ENCODE measurements at regions not wholly inside any gene's neighbourhood (a gene's known extent, or its start where the extent isn't known, plus 50 kb on each side); places are given as distances from the start of the nearest gene placed in this dataset.

- H3K4me3 ChIP-seq (ENCODE audit: control insufficient read depth in 1 of 2, extremely low read depth in 1 of 2, low read length in 1 of 2): no peak overlapping the region
- no CpG with 5 or more reads among the region's 2 CpGs for WGBS (ENCODE audit: insufficient coverage)
- Mint-ChIP-seq H3K27me3 (no peaks in the 10 kb centered on the region), H3K27ac (no peak overlapping the region), H3K4me3 (no peak overlapping the region), H3K36me3 (no peaks in the 10 kb centered on the region), H3K4me1 (no peaks in the 10 kb centered on the region), H3K9me3 (peaks cover 4 to 11% (median 10%) of the 10 kb centered on the region in 3 donors)
- H3K36me3 ChIP-seq (ENCODE audit: control insufficient read depth in 2 of 2, extremely low read depth in 1 of 2, insufficient read depth in 1 of 2, low read length in 1 of 2): no peaks in the 10 kb centered on the region
- POLR2A ChIA-PET: no interaction called here
- H3K27ac ChIP-seq (ENCODE audit: low read length): no peak overlapping the region
- DNase-seq (no peak), ATAC-seq (replicated peaks in 1 of 4) (no peak)
- H3K9me3 ChIP-seq: peaks cover 3% of the 10 kb centered on the region
- H3K27me3 ChIP-seq (replicated peaks in 1 of 2; ENCODE audit: control insufficient read depth in 2 of 2, extremely low read depth in 1 of 2, insufficient read depth in 2 of 2, low read length in 1 of 2): no peaks in the 10 kb centered on the region
- CTCF ChIA-PET: no interaction called here
- no peaks in the 10 kb centered on the region for H3K4me1 ChIP-seq (ENCODE audit: control insufficient read depth in 1 of 2, extremely low read depth in 1 of 2, insufficient read depth in 2 of 2, low read length in 2 of 2)
Measured at GRCh38 chr14:44211718-44212117, 295.4 kb downstream of the FSCB start.

- H3K36me3 ChIP-seq (ENCODE audit: control insufficient read depth in 2 of 2, extremely low read depth in 1 of 2, insufficient read depth in 1 of 2, low read length in 1 of 2): no peaks in the 10 kb centered on the region
- no peak overlapping the region for H3K4me3 ChIP-seq (ENCODE audit: control insufficient read depth in 1 of 2, extremely low read depth in 1 of 2, low read length in 1 of 2)
- H3K27me3 ChIP-seq (replicated peaks in 1 of 2; ENCODE audit: control insufficient read depth in 2 of 2, extremely low read depth in 1 of 2, insufficient read depth in 2 of 2, low read length in 1 of 2): no peaks in the 10 kb centered on the region
- Mint-ChIP-seq H3K27me3 (no peaks in the 10 kb centered on the region), H3K36me3 (no peaks in the 10 kb centered on the region), H3K4me1 (no peaks in the 10 kb centered on the region), H3K4me3 (no peak overlapping the region), H3K27ac (no peak overlapping the region), H3K9me3 (peaks cover 5 to 12% (median 10%) of the 10 kb centered on the region in 3 donors)
- ChIA-PET POLR2A (no interaction called here), CTCF (no interaction called here)
- H3K4me1 ChIP-seq (ENCODE audit: control insufficient read depth in 1 of 2, extremely low read depth in 1 of 2, insufficient read depth in 2 of 2, low read length in 2 of 2): no peaks in the 10 kb centered on the region
- no peaks in the 10 kb centered on the region for H3K9me3 ChIP-seq
- ATAC-seq (replicated peaks in 1 of 4) (no peak), DNase-seq (no peak)
- no CpG with 5 or more reads among the region's 3 CpGs for WGBS (ENCODE audit: insufficient coverage)
- H3K27ac ChIP-seq (ENCODE audit: low read length): no peak overlapping the region
Measured at GRCh38 chr14:44204061-44204835, 302.8 kb downstream of the FSCB start.

GRCh38 chr14:44180975-44181374 lies 326.1 kb downstream of the FSCB start:
- DNase-seq (no peak), ATAC-seq (replicated peaks in 1 of 4) (no peak)
- Histone ChIP-seq H3K36me3 (ENCODE audit: control insufficient read depth in 2 of 2, extremely low read depth in 1 of 2, insufficient read depth in 1 of 2, low read length in 1 of 2) (no peaks in the 10 kb centered on the region), H3K4me1 (ENCODE audit: control insufficient read depth in 1 of 2, extremely low read depth in 1 of 2, insufficient read depth in 2 of 2, low read length in 2 of 2) (no peaks in the 10 kb centered on the region), H3K4me3 (ENCODE audit: control insufficient read depth in 1 of 2, extremely low read depth in 1 of 2, low read length in 1 of 2) (no peak overlapping the region), H3K27me3 (replicated peaks in 1 of 2; ENCODE audit: control insufficient read depth in 2 of 2, extremely low read depth in 1 of 2, insufficient read depth in 2 of 2, low read length in 1 of 2) (no peaks in the 10 kb centered on the region), H3K9me3 (peaks cover 6% of the 10 kb centered on the region), H3K27ac (ENCODE audit: low read length) (no peak overlapping the region)
- Mint-ChIP-seq H3K4me1 (no peaks in the 10 kb centered on the region), H3K9me3 (peaks cover 9 to 31% (median 18%) of the 10 kb centered on the region in 3 donors), H3K27ac (no peak overlapping the region), H3K36me3 (no peaks in the 10 kb centered on the region), H3K27me3 (no peaks in the 10 kb centered on the region), H3K4me3 (no peak overlapping the region)
- CTCF ChIA-PET: no interaction called here
- no CpG with 5 or more reads among the region's 1 CpG for WGBS (ENCODE audit: insufficient coverage)
- POLR2A ChIA-PET: no interaction called here

- ChIA-PET CTCF (interaction anchor here in 1 of 2 donors (0.6 kb wide), 1 partner anchor 425 kb away, joined by 3 read pairs; no protein-coding TSS in a partner anchor), POLR2A (no interaction called here)
- Histone ChIP-seq H3K27ac (ENCODE audit: low read length) (no peak overlapping the region), H3K27me3 (replicated peaks in 1 of 2; ENCODE audit: control insufficient read depth in 2 of 2, extremely low read depth in 1 of 2, insufficient read depth in 2 of 2, low read length in 1 of 2) (no peaks in the 10 kb centered on the region), H3K4me1 (ENCODE audit: control insufficient read depth in 1 of 2, extremely low read depth in 1 of 2, insufficient read depth in 2 of 2, low read length in 2 of 2) (no peaks in the 10 kb centered on the region), H3K9me3 (no peaks in the 10 kb centered on the region), H3K4me3 (ENCODE audit: control insufficient read depth in 1 of 2, extremely low read depth in 1 of 2, low read length in 1 of 2) (no peak overlapping the region), H3K36me3 (ENCODE audit: control insufficient read depth in 2 of 2, extremely low read depth in 1 of 2, insufficient read depth in 1 of 2, low read length in 1 of 2) (no peaks in the 10 kb centered on the region)
- Mint-ChIP-seq H3K36me3 (no peaks in the 10 kb centered on the region), H3K9me3 (peaks cover 18 to 24% (median 22%) of the 10 kb centered on the region in 3 donors), H3K4me1 (no peaks in the 10 kb centered on the region), H3K27me3 (no peaks in the 10 kb centered on the region), H3K27ac (no peak overlapping the region), H3K4me3 (no peak overlapping the region)
- DNase-seq: no peak
- no peak for ATAC-seq (replicated peaks in 1 of 4)
- WGBS (ENCODE audit: insufficient coverage): 0% methylated on average over 2 of the region's 4 CpGs
Measured at GRCh38 chr14:44170556-44170955, 336.5 kb downstream of the FSCB start.

GRCh38 chr14:44170101-44170500 lies 337.0 kb downstream of the FSCB start:
- no peaks in the 10 kb centered on the region for H3K27me3 ChIP-seq (replicated peaks in 1 of 2; ENCODE audit: control insufficient read depth in 2 of 2, extremely low read depth in 1 of 2, insufficient read depth in 2 of 2, low read length in 1 of 2)
- 53% methylated on average over 3 of the region's 6 CpGs for WGBS (ENCODE audit: insufficient coverage)
- Mint-ChIP-seq H3K36me3 (no peaks in the 10 kb centered on the region), H3K27ac (no peak overlapping the region), H3K27me3 (no peaks in the 10 kb centered on the region), H3K9me3 (peaks cover 15 to 23% (median 20%) of the 10 kb centered on the region in 3 donors), H3K4me3 (no peak overlapping the region), H3K4me1 (no peaks in the 10 kb centered on the region)
- ATAC-seq (replicated peaks in 1 of 4) (no peak), DNase-seq (no peak)
- no peaks in the 10 kb centered on the region for H3K4me1 ChIP-seq (ENCODE audit: control insufficient read depth in 1 of 2, extremely low read depth in 1 of 2, insufficient read depth in 2 of 2, low read length in 2 of 2)
- CTCF ChIA-PET: interaction anchor here in 1 of 2 donors (0.6 kb wide), 1 partner anchor 425 kb away, joined by 3 read pairs; no protein-coding TSS in a partner anchor
- H3K9me3 ChIP-seq: no peaks in the 10 kb centered on the region
- no peaks in the 10 kb centered on the region for H3K36me3 ChIP-seq (ENCODE audit: control insufficient read depth in 2 of 2, extremely low read depth in 1 of 2, insufficient read depth in 1 of 2, low read length in 1 of 2)
- POLR2A ChIA-PET: no interaction called here
- no peak overlapping the region for H3K27ac ChIP-seq (ENCODE audit: low read length)
- no peak overlapping the region for H3K4me3 ChIP-seq (ENCODE audit: control insufficient read depth in 1 of 2, extremely low read depth in 1 of 2, low read length in 1 of 2)

- Mint-ChIP-seq H3K36me3 (no peaks in the 10 kb centered on the region), H3K4me3 (no peak overlapping the region), H3K27me3 (no peaks in the 10 kb centered on the region), H3K9me3 (peaks cover 3 to 16% (median 15%) of the 10 kb centered on the region in 3 donors), H3K4me1 (no peaks in the 10 kb centered on the region), H3K27ac (no peak overlapping the region)
- H3K27me3 ChIP-seq (replicated peaks in 1 of 2; ENCODE audit: control insufficient read depth in 2 of 2, extremely low read depth in 1 of 2, insufficient read depth in 2 of 2, low read length in 1 of 2): no peaks in the 10 kb centered on the region
- CTCF ChIA-PET: no interaction called here
- no peak overlapping the region for H3K27ac ChIP-seq (ENCODE audit: low read length)
- POLR2A ChIA-PET: no interaction called here
- DNase-seq (no peak), ATAC-seq (replicated peaks in 1 of 4) (no peak)
- H3K4me1 ChIP-seq (ENCODE audit: control insufficient read depth in 1 of 2, extremely low read depth in 1 of 2, insufficient read depth in 2 of 2, low read length in 2 of 2): no peaks in the 10 kb centered on the region
- no peaks in the 10 kb centered on the region for H3K9me3 ChIP-seq
- H3K4me3 ChIP-seq (ENCODE audit: control insufficient read depth in 1 of 2, extremely low read depth in 1 of 2, low read length in 1 of 2): no peak overlapping the region
- H3K36me3 ChIP-seq (ENCODE audit: control insufficient read depth in 2 of 2, extremely low read depth in 1 of 2, insufficient read depth in 1 of 2, low read length in 1 of 2): no peaks in the 10 kb centered on the region
Measured at GRCh38 chr14:44168566-44168965, 338.5 kb downstream of the FSCB start.

- Mint-ChIP-seq H3K4me1 (no peaks in the 10 kb centered on the region), H3K36me3 (no peaks in the 10 kb centered on the region), H3K4me3 (no peak overlapping the region), H3K27ac (no peak overlapping the region), H3K9me3 (peaks cover 8 to 20% (median 15%) of the 10 kb centered on the region in 3 donors), H3K27me3 (no peaks in the 10 kb centered on the region)
- POLR2A ChIA-PET: no interaction called here
- Histone ChIP-seq H3K4me1 (ENCODE audit: control insufficient read depth in 1 of 2, extremely low read depth in 1 of 2, insufficient read depth in 2 of 2, low read length in 2 of 2) (no peaks in the 10 kb centered on the region), H3K36me3 (ENCODE audit: control insufficient read depth in 2 of 2, extremely low read depth in 1 of 2, insufficient read depth in 1 of 2, low read length in 1 of 2) (no peaks in the 10 kb centered on the region), H3K27ac (ENCODE audit: low read length) (no peak overlapping the region), H3K4me3 (ENCODE audit: control insufficient read depth in 1 of 2, extremely low read depth in 1 of 2, low read length in 1 of 2) (no peak overlapping the region), H3K9me3 (no peaks in the 10 kb centered on the region), H3K27me3 (replicated peaks in 1 of 2; ENCODE audit: control insufficient read depth in 2 of 2, extremely low read depth in 1 of 2, insufficient read depth in 2 of 2, low read length in 1 of 2) (no peaks in the 10 kb centered on the region)
- CTCF ChIA-PET: no interaction called here
- DNase-seq (no peak), ATAC-seq (replicated peaks in 1 of 4) (no peak)
- 80% methylated on average over 1 of the region's 2 CpGs for WGBS (ENCODE audit: insufficient coverage)
Measured at GRCh38 chr14:44166611-44167010, 340.5 kb downstream of the FSCB start.
